ENCODE measurements at regions not wholly inside any gene's neighbourhood (a gene's known extent, or its start where the extent isn't known, plus 50 kb on each side); places are given as distances from the start of the nearest gene placed in this dataset.

DNA sequence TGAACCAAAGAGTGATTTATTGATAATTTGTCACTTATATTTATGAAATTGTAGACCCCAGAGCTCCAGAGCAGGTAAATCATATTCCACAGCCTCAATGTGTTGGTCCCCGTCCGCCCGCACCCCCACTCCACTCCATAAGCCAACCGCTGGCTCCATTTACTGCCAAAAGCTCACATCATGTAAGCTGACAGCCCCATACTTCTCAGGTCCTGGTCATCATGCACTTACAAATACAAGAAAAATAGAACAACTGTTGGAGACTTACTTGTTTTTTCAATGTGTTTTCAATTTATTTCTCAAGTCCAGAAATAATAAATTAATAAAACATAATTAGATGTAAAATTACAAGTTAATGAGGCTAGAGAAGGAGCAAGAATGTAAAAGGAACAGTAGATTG lies 235.7 kb upstream of the HAND2 start:
- TF ChIP-seq FOXP2 (optimal IDR thresholded peaks at IDR 0.05; ENCODE audit: borderline replicate concordance, extremely low read depth, extremely low read length, insufficient read depth) (no peak), POLR2AphosphoS5 (IDR thresholded peaks at IDR 0.05; ENCODE audit: low read depth, low read length) (no peak), TAF1 (IDR thresholded peaks at IDR 0.05; ENCODE audit: borderline replicate concordance, insufficient read depth, low read length) (no peak), SIN3A (IDR thresholded peaks at IDR 0.05; ENCODE audit: borderline replicate concordance, insufficient read depth, low read length) (no peak)
- TF ChIP-seq, protein P1, sequence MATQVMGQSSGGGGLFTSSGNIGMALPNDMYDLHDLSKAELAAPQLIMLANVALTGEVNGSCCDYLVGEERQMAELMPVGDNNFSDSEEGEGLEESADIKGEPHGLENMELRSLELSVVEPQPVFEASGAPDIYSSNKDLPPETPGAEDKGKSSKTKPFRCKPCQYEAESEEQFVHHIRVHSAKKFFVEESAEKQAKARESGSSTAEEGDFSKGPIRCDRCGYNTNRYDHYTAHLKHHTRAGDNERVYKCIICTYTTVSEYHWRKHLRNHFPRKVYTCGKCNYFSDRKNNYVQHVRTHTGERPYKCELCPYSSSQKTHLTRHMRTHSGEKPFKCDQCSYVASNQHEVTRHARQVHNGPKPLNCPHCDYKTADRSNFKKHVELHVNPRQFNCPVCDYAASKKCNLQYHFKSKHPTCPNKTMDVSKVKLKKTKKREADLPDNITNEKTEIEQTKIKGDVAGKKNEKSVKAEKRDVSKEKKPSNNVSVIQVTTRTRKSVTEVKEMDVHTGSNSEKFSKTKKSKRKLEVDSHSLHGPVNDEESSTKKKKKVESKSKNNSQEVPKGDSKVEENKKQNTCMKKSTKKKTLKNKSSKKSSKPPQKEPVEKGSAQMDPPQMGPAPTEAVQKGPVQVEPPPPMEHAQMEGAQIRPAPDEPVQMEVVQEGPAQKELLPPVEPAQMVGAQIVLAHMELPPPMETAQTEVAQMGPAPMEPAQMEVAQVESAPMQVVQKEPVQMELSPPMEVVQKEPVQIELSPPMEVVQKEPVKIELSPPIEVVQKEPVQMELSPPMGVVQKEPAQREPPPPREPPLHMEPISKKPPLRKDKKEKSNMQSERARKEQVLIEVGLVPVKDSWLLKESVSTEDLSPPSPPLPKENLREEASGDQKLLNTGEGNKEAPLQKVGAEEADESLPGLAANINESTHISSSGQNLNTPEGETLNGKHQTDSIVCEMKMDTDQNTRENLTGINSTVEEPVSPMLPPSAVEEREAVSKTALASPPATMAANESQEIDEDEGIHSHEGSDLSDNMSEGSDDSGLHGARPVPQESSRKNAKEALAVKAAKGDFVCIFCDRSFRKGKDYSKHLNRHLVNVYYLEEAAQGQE (IDR thresholded peaks at IDR 0.05; ENCODE audit: insufficient read depth in 1 of 2, low read depth in 2 of 2, low read length in 2 of 2), result no peak

DNA sequence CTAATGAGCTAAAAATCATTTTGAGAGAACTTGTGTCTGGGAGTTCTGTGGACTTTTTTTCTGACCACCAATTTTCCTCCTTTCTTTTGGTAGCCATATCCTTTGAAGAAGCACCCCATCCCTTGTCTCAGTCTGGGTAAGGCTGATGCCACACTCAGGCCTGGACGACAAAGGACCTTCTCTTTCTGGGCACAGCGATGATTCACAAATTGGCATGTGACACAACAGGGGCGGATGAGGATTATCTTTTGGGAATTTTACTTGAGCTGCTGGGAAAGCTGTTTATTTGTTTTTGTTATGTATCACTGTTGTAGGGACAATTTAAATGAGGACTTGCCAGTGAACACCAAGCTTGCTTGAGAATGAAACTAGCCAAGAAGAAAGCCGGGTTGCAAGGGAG lies 233.4 kb upstream of the HAND2 start:
- TF ChIP-seq POLR2AphosphoS5 (IDR thresholded peaks at IDR 0.05; ENCODE audit: low read depth, low read length) (no peak), SIN3A (IDR thresholded peaks at IDR 0.05; ENCODE audit: borderline replicate concordance, insufficient read depth, low read length) (no peak), FOXP2 (optimal IDR thresholded peaks at IDR 0.05; ENCODE audit: borderline replicate concordance, extremely low read depth, extremely low read length, insufficient read depth) (no peak), TAF1 (IDR thresholded peaks at IDR 0.05; ENCODE audit: borderline replicate concordance, insufficient read depth, low read length) (no peak)
- TF ChIP-seq, protein P1 (IDR thresholded peaks at IDR 0.05; ENCODE audit: insufficient read depth in 1 of 2, low read depth in 2 of 2, low read length in 2 of 2), result no peak

DNA sequence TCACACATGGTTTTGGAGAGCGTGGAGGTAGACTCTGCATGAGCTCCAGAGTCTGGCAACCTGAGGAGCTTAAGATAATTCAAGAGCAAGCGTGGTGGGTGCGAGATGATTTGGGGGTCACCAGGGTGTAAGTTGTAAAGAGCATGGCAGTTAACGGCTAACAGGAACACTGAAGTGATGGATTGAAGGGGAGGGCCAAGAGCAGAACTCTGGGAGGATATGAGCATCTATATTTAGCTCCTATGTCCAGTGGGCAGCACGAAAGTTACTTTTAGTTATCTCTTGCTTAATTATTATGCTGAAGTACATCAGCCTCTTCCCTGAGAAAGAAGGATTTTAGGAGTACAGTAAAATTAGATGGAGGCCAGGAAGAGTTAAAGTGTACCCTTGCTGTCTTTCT lies 231.9 kb upstream of the HAND2 start:
- TF ChIP-seq TAF1 (IDR thresholded peaks at IDR 0.05; ENCODE audit: borderline replicate concordance, insufficient read depth, low read length), result no peak
- TF ChIP-seq POLR2AphosphoS5 (IDR thresholded peaks at IDR 0.05; ENCODE audit: low read depth, low read length), result no peak
- no peak for TF ChIP-seq SIN3A (IDR thresholded peaks at IDR 0.05; ENCODE audit: borderline replicate concordance, insufficient read depth, low read length)

GRCh38 chr4:173761236-173761635 lies 231.2 kb upstream of the HAND2 start:
- TF ChIP-seq TAF1 (IDR thresholded peaks at IDR 0.05; ENCODE audit: borderline replicate concordance, insufficient read depth, low read length) (no peak), SIN3A (IDR thresholded peaks at IDR 0.05; ENCODE audit: borderline replicate concordance, insufficient read depth, low read length) (no peak), POLR2AphosphoS5 (IDR thresholded peaks at IDR 0.05; ENCODE audit: low read depth, low read length) (no peak), FOXP2 (optimal IDR thresholded peaks at IDR 0.05; ENCODE audit: borderline replicate concordance, extremely low read depth, extremely low read length, insufficient read depth) (no peak)
- TF ChIP-seq, protein P1 (IDR thresholded peaks at IDR 0.05; ENCODE audit: insufficient read depth in 1 of 2, low read depth in 2 of 2, low read length in 2 of 2), result no peak

DNA sequence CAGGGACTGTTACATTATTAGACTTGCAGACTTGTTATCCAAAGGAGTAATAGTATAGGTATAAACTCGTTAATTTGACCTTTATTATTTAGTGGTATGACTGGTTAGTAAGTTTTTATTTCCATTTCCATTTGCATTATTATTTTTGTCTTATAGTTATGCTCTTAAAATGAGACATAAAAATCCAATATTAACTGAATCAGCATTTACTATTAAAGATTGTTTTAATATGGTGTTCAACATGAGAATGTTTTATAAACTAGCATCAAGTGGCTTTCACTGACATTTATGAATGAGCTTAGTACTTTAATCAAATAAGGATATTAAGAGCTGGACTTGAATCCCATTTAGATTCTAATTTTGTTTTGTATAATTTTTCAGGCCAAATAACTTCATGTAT lies 228.1 kb upstream of the HAND2 start:
- TF ChIP-seq SIN3A (IDR thresholded peaks at IDR 0.05; ENCODE audit: borderline replicate concordance, insufficient read depth, low read length), result no peak
- TF ChIP-seq FOXP2 (optimal IDR thresholded peaks at IDR 0.05; ENCODE audit: borderline replicate concordance, extremely low read depth, extremely low read length, insufficient read depth), result no peak
- no peak for TF ChIP-seq TAF1 (IDR thresholded peaks at IDR 0.05; ENCODE audit: borderline replicate concordance, insufficient read depth, low read length)
- TF ChIP-seq POLR2AphosphoS5 (IDR thresholded peaks at IDR 0.05; ENCODE audit: low read depth, low read length), result no peak

DNA sequence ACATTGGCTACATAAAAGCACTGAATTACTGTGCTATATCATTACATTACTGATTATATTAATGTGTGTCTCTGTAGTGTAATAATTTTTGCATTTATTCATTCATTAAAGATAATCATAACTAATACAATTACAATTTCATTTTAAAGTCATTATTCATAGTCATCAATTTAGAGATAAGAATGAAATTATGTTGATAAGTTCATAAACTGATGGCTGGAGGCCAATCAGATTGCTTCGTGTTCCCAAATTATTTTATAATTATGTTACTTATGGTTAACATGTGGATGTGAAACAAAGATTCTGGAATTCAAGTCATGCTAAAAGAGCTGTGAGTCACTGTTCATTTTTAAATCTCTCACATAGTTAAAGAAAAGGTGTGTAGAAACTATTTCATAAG lies 223.4 kb upstream of the HAND2 start:
- TF ChIP-seq POLR2AphosphoS5 (IDR thresholded peaks at IDR 0.05; ENCODE audit: low read depth, low read length) (no peak), SIN3A (IDR thresholded peaks at IDR 0.05; ENCODE audit: borderline replicate concordance, insufficient read depth, low read length) (no peak), TAF1 (IDR thresholded peaks at IDR 0.05; ENCODE audit: borderline replicate concordance, insufficient read depth, low read length) (no peak), FOXP2 (optimal IDR thresholded peaks at IDR 0.05; ENCODE audit: borderline replicate concordance, extremely low read depth, extremely low read length, insufficient read depth) (no peak)
- TF ChIP-seq, protein P1 (IDR thresholded peaks at IDR 0.05; ENCODE audit: insufficient read depth in 1 of 2, low read depth in 2 of 2, low read length in 2 of 2), result no peak

All from PFSK-1 (cell line).